GM21619 (cell line): ENCODE measurements at regions not wholly inside any gene's neighbourhood (a gene's known extent, or its start where the extent isn't known, plus 50 kb on each side); places are given as distances from the start of the nearest gene placed in this dataset.

Experiments
- ATAC-seq: cut with Tn5 transposase; IDR thresholded peaks from one replicate; pipeline ENCODE4 v1.9.1; 2021; ENCODE audit not compliant: unreplicated experiment

- no peak for ATAC-seq
Measured at GRCh38 chr20:7689151-7689550, 251.1 kb downstream of the HAO1 start.

GRCh38 chr20:7691647-7692269 lies 248.5 kb downstream of the HAO1 start:
- no peak for ATAC-seq

DNA sequence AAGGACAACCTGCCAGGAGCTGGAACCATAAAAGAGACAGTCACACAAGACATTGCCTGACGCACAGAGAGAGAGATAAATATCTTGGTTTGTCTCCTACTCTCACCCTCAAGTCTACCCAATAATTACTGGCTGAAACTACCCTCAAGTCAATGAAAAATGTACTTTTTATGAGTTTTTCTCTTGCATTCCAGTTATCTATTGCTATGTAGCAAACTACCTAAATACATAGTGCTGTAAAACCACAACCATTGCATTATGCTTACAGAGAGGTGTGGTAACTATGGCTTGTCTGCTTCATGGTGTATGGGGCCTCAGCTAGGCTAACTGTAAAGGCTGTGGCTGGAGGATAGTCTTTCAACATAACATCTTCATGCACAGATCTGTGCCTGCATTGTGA lies 247.8 kb downstream of the HAO1 start:
- ATAC-seq = no peak

DNA sequence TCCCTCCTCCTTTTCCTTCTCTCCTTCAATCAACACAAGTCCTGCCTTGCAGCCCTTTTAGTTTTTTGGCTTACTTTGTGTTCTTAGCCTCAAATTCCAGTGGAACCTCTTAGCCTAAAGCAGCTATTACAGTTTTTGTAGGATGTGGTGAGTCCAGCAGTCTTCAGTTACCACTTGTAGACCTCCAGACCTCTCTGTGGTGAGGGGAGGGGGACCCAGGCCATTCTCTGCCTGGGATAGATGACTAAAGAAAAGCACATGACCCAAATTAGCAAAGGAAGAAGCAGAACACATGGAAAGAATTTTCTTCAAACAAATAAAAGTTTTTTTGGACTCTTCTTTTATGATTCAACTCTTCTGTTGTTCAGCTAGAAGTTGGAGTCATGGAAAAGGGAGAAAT lies 246.5 kb downstream of the HAO1 start:
- no peak for ATAC-seq

- no peak for ATAC-seq
Measured at GRCh38 chr20:7695051-7695495, 245.2 kb downstream of the HAO1 start.

DNA sequence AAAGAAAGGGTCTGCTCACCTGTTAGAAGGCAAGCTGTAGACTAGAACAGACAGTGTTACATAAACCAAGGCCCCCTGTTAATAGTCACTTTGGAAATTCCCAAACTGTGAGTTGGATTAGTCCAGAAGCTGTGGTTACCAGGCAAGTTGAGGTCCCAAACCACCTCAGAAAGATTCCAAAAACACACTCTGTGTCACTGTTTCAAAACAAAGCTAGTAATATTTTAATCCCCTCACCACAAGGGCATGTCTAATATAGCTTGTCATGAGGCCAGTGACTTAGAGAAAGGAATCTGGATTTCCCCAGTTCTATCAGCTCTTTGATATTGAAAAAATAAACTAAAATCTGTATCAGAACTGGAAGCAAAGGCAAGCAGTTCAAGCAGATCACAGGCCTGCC lies 244.6 kb downstream of the HAO1 start:
- no peak for ATAC-seq

GRCh38 chr20:7696311-7696710 lies 243.9 kb downstream of the HAO1 start:
- ATAC-seq = no peak

GRCh38 chr20:7702141-7702540 lies 238.1 kb downstream of the HAO1 start:
- no peak for ATAC-seq

DNA sequence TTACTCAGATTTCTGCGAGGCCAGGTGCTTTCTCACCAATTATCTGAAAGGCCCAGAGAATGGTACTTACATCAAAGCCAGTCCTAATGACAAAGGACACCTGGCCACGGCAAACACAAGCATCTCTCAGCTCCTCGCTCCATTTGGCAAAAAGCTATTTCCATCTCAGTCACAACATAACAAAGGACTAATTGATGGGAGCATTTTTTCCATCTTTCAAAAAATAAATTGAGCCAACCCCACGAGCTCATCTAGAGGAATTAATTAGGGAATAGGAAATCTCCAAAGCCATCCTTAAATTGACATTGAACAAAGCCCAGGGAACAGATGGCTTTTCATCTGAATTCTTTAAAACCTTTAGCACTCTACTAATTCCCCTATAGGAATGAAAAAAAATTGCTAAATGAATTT lies 236.7 kb downstream of the HAO1 start:
- ATAC-seq = no peak

DNA sequence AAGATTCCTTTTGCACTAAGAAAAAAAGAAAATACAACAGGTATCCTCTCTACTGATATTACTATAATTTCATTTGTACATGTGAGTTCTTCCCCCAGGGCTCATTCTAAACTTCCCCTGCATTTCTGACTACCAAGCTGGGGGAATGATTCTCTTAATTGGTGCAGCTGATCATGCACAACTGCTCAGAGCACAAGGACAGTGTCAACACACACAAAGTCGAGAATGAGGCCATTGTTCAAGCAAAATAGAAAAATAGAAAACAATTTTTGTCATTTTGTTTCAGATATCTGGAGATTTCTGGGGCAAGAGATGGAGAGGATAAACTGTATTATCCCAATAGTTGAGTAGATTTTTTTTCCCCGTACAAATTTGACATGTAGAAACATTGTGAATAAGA lies 236.3 kb downstream of the HAO1 start:
- ATAC-seq = no peak

- no peak for ATAC-seq
Measured at GRCh38 chr20:7708112-7708511, 232.1 kb downstream of the HAO1 start.

DNA sequence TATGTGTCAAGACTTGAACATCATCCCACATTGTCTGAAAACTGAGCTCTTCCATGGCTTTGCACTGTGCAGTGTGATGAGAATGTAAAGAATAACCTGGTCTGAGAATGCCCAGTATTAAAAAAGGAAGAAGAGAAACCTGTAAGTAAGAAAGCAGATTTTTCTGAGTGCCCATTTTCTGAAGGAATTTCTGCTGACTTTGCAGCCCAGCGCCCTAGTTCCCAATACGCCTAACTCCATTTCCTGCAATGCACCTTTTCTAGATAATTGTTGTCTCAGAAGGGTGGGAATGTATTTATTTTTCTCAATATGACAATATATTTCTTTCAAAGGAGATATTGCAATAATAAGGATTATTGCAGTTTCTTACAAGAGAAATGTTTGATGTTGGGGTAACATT lies 231.5 kb downstream of the HAO1 start:
- ATAC-seq = no peak

DNA sequence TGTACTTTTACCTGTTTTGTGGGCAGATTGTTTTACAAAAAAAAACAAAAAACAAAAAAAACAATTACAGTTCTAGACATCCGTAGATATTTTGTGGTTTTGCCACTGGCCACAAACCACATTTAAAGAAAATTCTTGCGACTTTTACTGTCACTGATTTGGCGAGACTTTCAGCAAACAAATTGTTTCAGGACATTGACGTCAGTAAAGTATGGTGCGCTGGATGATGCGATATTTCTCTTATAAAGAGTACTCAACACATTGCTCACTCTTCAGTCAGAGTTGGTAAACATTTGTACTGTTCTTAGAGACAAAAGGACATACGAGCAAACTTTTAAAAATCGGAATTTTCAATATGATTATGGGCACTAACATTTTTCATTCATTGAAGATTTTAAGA lies 229.8 kb downstream of the HAO1 start:
- no peak for ATAC-seq

- ATAC-seq = no peak
Measured at GRCh38 chr20:7712661-7713060, 227.6 kb downstream of the HAO1 start.

- no peak for ATAC-seq
Measured at GRCh38 chr20:7714549-7714948, 225.7 kb downstream of the HAO1 start.

GRCh38 chr20:7716286-7716972 lies 223.8 kb downstream of the HAO1 start:
- no peak for ATAC-seq

DNA sequence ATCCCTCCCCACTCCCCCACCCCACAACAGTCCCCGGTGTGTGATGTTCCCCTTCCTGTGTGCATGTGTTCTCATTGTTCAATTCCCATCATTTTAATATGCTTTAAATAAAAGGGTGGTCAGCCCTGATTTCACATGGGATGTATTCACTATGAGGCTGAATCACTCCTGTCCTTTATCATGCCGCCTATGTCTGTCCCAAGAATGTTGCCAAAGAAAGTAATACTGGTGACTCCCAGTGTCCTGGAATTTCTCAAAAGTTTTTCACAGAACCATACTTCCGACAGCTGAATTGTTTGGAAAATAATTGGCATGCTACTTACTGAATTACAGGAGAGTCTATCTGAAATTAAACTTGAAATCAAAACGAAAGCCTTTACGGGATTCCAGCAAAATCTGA lies 217.7 kb downstream of the HAO1 start:
- ATAC-seq = no peak

GRCh38 chr20:7723284-7723683 lies 217.0 kb downstream of the HAO1 start:
- ATAC-seq = no peak

DNA sequence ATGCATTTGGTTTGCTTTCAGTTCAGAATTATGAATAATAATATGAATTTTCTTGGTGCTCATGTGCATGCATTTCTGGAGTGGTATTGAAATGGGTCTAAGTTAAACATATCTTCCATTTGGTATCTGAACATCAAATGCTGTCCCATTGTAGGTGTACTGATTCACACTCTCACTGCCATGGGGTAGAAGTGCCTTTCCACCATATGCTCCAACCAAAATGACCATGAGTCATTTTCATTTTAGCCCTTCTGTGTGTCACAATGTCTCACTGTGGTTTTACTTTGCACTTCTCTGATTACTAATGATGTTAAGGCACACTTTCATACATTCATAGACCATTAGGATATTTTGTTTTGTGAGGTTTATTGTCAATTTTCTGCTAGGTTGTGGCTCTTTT lies 211.9 kb downstream of the HAO1 start:
- ATAC-seq = no peak

- no peak for ATAC-seq
Measured at GRCh38 chr20:7734216-7734615, 206.0 kb downstream of the HAO1 start.

GRCh38 chr20:7736336-7736735 lies 203.9 kb downstream of the HAO1 start:
- ATAC-seq = no peak

DNA sequence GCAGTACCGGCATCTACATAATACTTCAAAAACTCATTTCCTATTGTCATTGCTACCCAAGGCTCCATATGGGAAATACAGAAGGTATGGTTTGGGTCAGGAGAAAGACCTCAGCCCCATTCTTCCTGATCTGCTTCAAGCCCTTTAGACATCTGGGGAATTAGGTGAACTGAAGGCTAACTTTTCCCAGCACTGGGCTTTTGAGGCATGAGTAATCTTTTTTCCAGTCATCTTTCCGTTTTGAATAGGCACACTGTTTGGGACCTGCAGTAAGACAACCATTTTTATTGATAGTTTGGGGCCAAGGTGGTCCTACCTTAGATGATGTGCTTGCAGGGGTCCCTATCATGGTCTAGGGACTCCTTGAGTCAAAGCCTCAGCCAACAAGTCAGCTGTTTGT lies 198.4 kb downstream of the HAO1 start:
- no peak for ATAC-seq

GRCh38 chr20:7742479-7742878 lies 197.8 kb downstream of the HAO1 start:
- ATAC-seq = no peak
